Gastroesophageal sphincter (tissue), 3 donors: ENCODE measurements at regions not wholly inside any gene's neighbourhood (a gene's known extent, or its start where the extent isn't known, plus 50 kb on each side); places are given as distances from the start of the nearest gene placed in this dataset.

Experiments
- CTCF ChIP-seq, 4 experiments: fragments of 200-600 bp in 2 of 4; fragments of 450-650 bp in 2 of 4; sonication (generic) in 1 of 4; IDR thresholded peaks; one replicate each; pipeline ENCODE4 v1.5.1; 2017 to 2019; ENCODE audit warnings: antibody characterized with exemption in 4 of 4, mild to moderate bottlenecking in 2 of 4, moderate library complexity in 2 of 4
- POLR2A ChIP-seq, 2 donors: fragments of 450-650 bp; IDR thresholded peaks; one replicate each; pipeline ENCODE4 v1.6.1; 2017; ENCODE audit warnings: antibody characterized with exemption in 2 of 2, mild to moderate bottlenecking in 2 of 2, moderate library complexity in 1 of 2
- POLR2AphosphoS5 ChIP-seq: sonication (generic); formaldehyde crosslinking; IDR thresholded peaks from one replicate; pipeline ENCODE4 v1.6.1; 2017; ENCODE audit warnings: antibody characterized with exemption

GRCh38 chr4:95729596-95729995, 110.3 kb upstream of the PDHA2 start:
- TF ChIP-seq CTCF (IDR thresholded peaks at IDR 0.05) (no peak), POLR2AphosphoS5 (no peak), POLR2A (IDR thresholded peaks at IDR 0.05) (no peak)
